ENCODE measurements at regions not wholly inside any gene's neighbourhood (a gene's known extent, or its start where the extent isn't known, plus 50 kb on each side); places are given as distances from the start of the nearest gene placed in this dataset.

GRCh38 chr17:33976831-33977230 is 278.3 kb upstream of the CCL2 start:
- no peak for DNase-seq
- no peaks in the 10 kb centered on the region for H3K9me3 ChIP-seq
- intact Hi-C loops (cut with DNase I), result no loop called here
- H3K36me3 ChIP-seq, result no peaks in the 10 kb centered on the region
- H3K4me1 ChIP-seq (ENCODE audit: insufficient read depth), result no peaks in the 10 kb centered on the region
- H3K27ac ChIP-seq, result no peak overlapping the region
- WGBS, 3 donors, result 21 to 35% (median 25%) methylated on average over 8 of the region's 8 CpGs
- no peak overlapping the region for H3K4me3 ChIP-seq
- TF ChIP-seq CTCF (IDR thresholded peaks at IDR 0.05) (no peak), POLR2A (IDR thresholded peaks at IDR 0.05) (no peak), EP300 (IDR thresholded peaks at IDR 0.05) (no peak)
- H3K27me3 ChIP-seq, result no peaks in the 10 kb centered on the region

GRCh38 chr17:33977729-33978514 is 277.2 kb upstream of the CCL2 start:
- no peaks in the 10 kb centered on the region for H3K4me1 ChIP-seq (ENCODE audit: insufficient read depth)
- no peak for DNase-seq

GRCh38 chr17:33978889-33979288 is 276.2 kb upstream of the CCL2 start:
- Histone ChIP-seq H3K9me3 (no peaks in the 10 kb centered on the region), H3K4me3 (no peak overlapping the region), H3K27ac (no peak overlapping the region), H3K36me3 (no peaks in the 10 kb centered on the region), H3K27me3 (no peaks in the 10 kb centered on the region), H3K4me1 (ENCODE audit: insufficient read depth) (no peaks in the 10 kb centered on the region)
- intact Hi-C loops (cut with DNase I), result no loop called here
- TF ChIP-seq CTCF (IDR thresholded peaks at IDR 0.05), result no peak
- no peak for TF ChIP-seq POLR2A (IDR thresholded peaks at IDR 0.05)
- no peak for TF ChIP-seq EP300 (IDR thresholded peaks at IDR 0.05)
- 83 to 90% (median 87%) methylated on average over 5 of the region's 5 CpGs for WGBS, 3 donors
- no peak for DNase-seq

More at GRCh38 chr17:33977729-33978514, 277.2 kb upstream of the CCL2 start:
- intact Hi-C loops (cut with DNase I), result no loop called here
- H3K36me3 ChIP-seq, result no peaks in the 10 kb centered on the region
- no peaks in the 10 kb centered on the region for H3K27me3 ChIP-seq
- no peaks in the 10 kb centered on the region for H3K9me3 ChIP-seq
- 73 to 77% (median 73%) methylated on average over 10 of the region's 10 CpGs for WGBS, 3 donors
- TF ChIP-seq EP300 (IDR thresholded peaks at IDR 0.05), result no peak
- no peak for TF ChIP-seq POLR2A (IDR thresholded peaks at IDR 0.05)
- no peak for TF ChIP-seq CTCF (IDR thresholded peaks at IDR 0.05)
- H3K4me3 ChIP-seq, result no peak overlapping the region
- H3K27ac ChIP-seq, result no peak overlapping the region

GRCh38 chr17:33980193-33980592 is 274.9 kb upstream of the CCL2 start:
- WGBS, 3 donors, result 52 to 65% (median 57%) methylated on average over 2 of the region's 2 CpGs

More at GRCh38 chr17:33980193-33980592, 274.9 kb upstream of the CCL2 start:
- no peaks in the 10 kb centered on the region for H3K27me3 ChIP-seq
- H3K4me3 ChIP-seq, result no peak overlapping the region
- no peak for DNase-seq
- no peaks in the 10 kb centered on the region for H3K4me1 ChIP-seq (ENCODE audit: insufficient read depth)
- TF ChIP-seq CTCF (IDR thresholded peaks at IDR 0.05) (no peak), POLR2A (IDR thresholded peaks at IDR 0.05) (no peak), EP300 (IDR thresholded peaks at IDR 0.05) (no peak)
- H3K27ac ChIP-seq, result no peak overlapping the region
- H3K9me3 ChIP-seq, result no peaks in the 10 kb centered on the region
- H3K36me3 ChIP-seq, result no peaks in the 10 kb centered on the region
- intact Hi-C loops (cut with DNase I), result no loop called here
